HepG2 (cell line): ENCODE measurements at regions not wholly inside any gene's neighbourhood (a gene's known extent, or its start where the extent isn't known, plus 50 kb on each side); places are given as distances from the start of the nearest gene placed in this dataset.

Source experiments
- ATAC-seq: fragments of 200-7000 bp; cut with Tn5 transposase; 3 replicates; pipeline ENCODE4 v1.9.1; 2020; ENCODE audit warnings: mild to moderate bottlenecking, moderate library complexity
- BruUV-seq: library from RNA; stranded (reverse); fragments of 400-500 nt; replicated peaks from 2 replicates; lab custom pipeline; 2021; lab: Mats Ljungman, UMichigan
- CTCF ChIA-PET: fragments of 300-600 bp; formaldehyde crosslinking; extraction: SDS; loops from one replicate; lab custom pipeline; 2021; ENCODE audit warnings: low total read pairs, inconsistent platforms, low intra/inter-chr PET ratio; lab: Yijun Ruan, JAX
- POLR2A ChIA-PET: fragments of 350-600 bp; sonication (Branson Sonifier 250); formaldehyde crosslinking; loops from one replicate; lab custom pipeline; 2020; ENCODE audit warnings: antibody characterized with exemption, inconsistent platforms; lab: Yijun Ruan, JAX
- DNase-seq: peaks from one replicate; pipeline ENCODE4 v3.0.0-alpha.2; 2015; ENCODE audit warnings: low spot score
- FAIRE-seq: peaks from 3 replicates; lab custom pipeline; 2011; peaks lifted over from hg19 to GRCh38; lab: Jason Lieb, UNC
- H2AFZ ChIP-seq: one replicate; pipeline ENCODE4 v1.6.1; 2011; ENCODE audit warnings: low read length, inconsistent platforms
- H3K27ac ChIP-seq: fragments of 300-600 bp; 3 replicates; pipeline ENCODE4 v1.8.0; 2011; ENCODE audit warnings: mixed run types, mild to moderate bottlenecking, mixed read lengths, low read length, inconsistent platforms; ENCODE audit not compliant: insufficient read depth; ENCODE audit errors: extremely low read length
- H3K27me3 ChIP-seq, 2 experiments: fragments of 200-600 bp in 1 of 2; 2 replicates in 1 of 2; 3 replicates in 1 of 2; pipeline versions ENCODE4 v1.6.0 to v1.8.0; 2011; ENCODE audit warnings: low read length in 2 of 2, mild to moderate bottlenecking in 2 of 2, moderate library complexity in 2 of 2, inconsistent platforms in 1 of 2; ENCODE audit not compliant: insufficient read depth in 2 of 2, control insufficient read depth in 1 of 2
- H3K36me3 ChIP-seq, 2 experiments: fragments of 200-600 bp in 1 of 2; replicated peaks in 1 of 2; 2 replicates in 1 of 2; 3 replicates in 1 of 2; pipeline versions ENCODE4 v1.5.1 to v1.8.0; 2011; ENCODE audit warnings: low read length in 2 of 2, inconsistent platforms in 1 of 2; ENCODE audit not compliant: insufficient read depth in 2 of 2, control insufficient read depth in 1 of 2
- H3K4me1 ChIP-seq: 2 replicates; pipeline ENCODE4 v1.5.1; 2012; ENCODE audit warnings: low read length, inconsistent platforms; ENCODE audit not compliant: insufficient read depth
- H3K4me2 ChIP-seq: 2 replicates; pipeline ENCODE4 v1.6.0; 2011; ENCODE audit warnings: low read depth, low read length, inconsistent platforms
- H3K4me3 ChIP-seq, 3 experiments: fragments of 200-600 bp in 1 of 3; sonication (generic), shearing (Covaris generic) in 1 of 3; replicated peaks in 1 of 3; 2 replicates each; pipeline ENCODE4 v1.5.1; 2011 to 2016; ENCODE audit warnings: low read length in 3 of 3, inconsistent platforms in 2 of 3, low read depth in 2 of 3, mild to moderate bottlenecking in 2 of 3, control low read depth in 1 of 3, mixed read lengths in 1 of 3; ENCODE audit not compliant: insufficient read depth in 1 of 3
- H3K79me2 ChIP-seq: one replicate; pipeline ENCODE4 v1.6.1; 2011; ENCODE audit warnings: low read length, inconsistent platforms; ENCODE audit not compliant: insufficient read depth
- H3K9ac ChIP-seq: 2 replicates; pipeline ENCODE4 v1.6.0; 2011; ENCODE audit warnings: mild to moderate bottlenecking, low read depth, low read length, inconsistent platforms; ENCODE audit not compliant: insufficient read depth
- H3K9me3 ChIP-seq: 2 replicates; pipeline ENCODE4 v1.5.1; 2012; ENCODE audit warnings: mild to moderate bottlenecking, low read length
- H4K20me1 ChIP-seq: 2 replicates; pipeline ENCODE4 v1.6.0; 2011; ENCODE audit warnings: inconsistent platforms, mild to moderate bottlenecking, low read length, moderate library complexity; ENCODE audit not compliant: insufficient read depth
- HES4 ChIP-seq: sonication (generic); formaldehyde crosslinking; IDR thresholded peaks from 2 replicates; pipeline ENCODE4 v1.9.0; 2021; ENCODE audit warnings: mild to moderate bottlenecking, missing genetic modification reagents, borderline replicate concordance
- KIAA2018 ChIP-seq: sonication (generic); formaldehyde crosslinking; IDR thresholded peaks from 2 replicates; pipeline ENCODE4 v1.5.0; 2020; ENCODE audit warnings: mild to moderate bottlenecking, missing genetic modification reagents, borderline replicate concordance
- KLF13 ChIP-seq: sonication (generic); formaldehyde crosslinking; IDR thresholded peaks from 2 replicates; pipeline ENCODE4 v1.4.0; 2020; ENCODE audit warnings: mild to moderate bottlenecking, missing genetic modification reagents
- KLF16 ChIP-seq, 2 experiments: sonication (generic) in 1 of 2; formaldehyde crosslinking in 1 of 2; IDR thresholded peaks; 2 replicates each; pipeline versions ENCODE4 v1.6.1 to v1.8.0; 2016 to 2023; ENCODE audit warnings: missing genetic modification reagents in 2 of 2, missing compliant biosample characterization in 1 of 2
- MNT ChIP-seq: fragments of 450-650 bp; IDR thresholded peaks from 2 replicates; pipeline ENCODE4 v1.6.1; 2016
- REPIN1 ChIP-seq: sonication (generic); formaldehyde crosslinking; IDR thresholded peaks from 2 replicates; pipeline ENCODE4 v1.8.0; 2022; ENCODE audit warnings: missing genetic modification reagents, low read depth, mild to moderate bottlenecking, borderline replicate concordance
- ZNF430 ChIP-seq: sonication (generic); formaldehyde crosslinking; IDR thresholded peaks from 2 replicates; pipeline ENCODE4 v1.9.0; 2021; ENCODE audit warnings: mild to moderate bottlenecking, missing genetic modification reagents
- ZNF7 ChIP-seq: IDR thresholded peaks from 2 replicates; pipeline ENCODE4 v1.6.1; 2016; ENCODE audit warnings: missing biosample characterization, missing genetic modification reagents
- WGBS: methylation state at CpG from one replicate; pipeline ENCODE4 v1.1.6; 2017; ENCODE audit warnings: low lambda C conversion rate; 5-methylcytosine and 5-hydroxymethylcytosine counted together
- in situ Hi-C: cut with HindIII; loops from 2 replicates; pipeline ENCODE4 v1.10.0; 2017; ENCODE audit warnings: low pct_unique_long_range_greater_than_20kb; ENCODE audit not compliant: extremely low pct_ligation_motif_present
- intact Hi-C: fragments of 100-400 bp; cut with micrococcal nuclease; formaldehyde crosslinking; loops from one replicate; pipeline ENCODE4 v1.10.0; 2022; ENCODE audit not compliant: unreplicated experiment

DNA sequence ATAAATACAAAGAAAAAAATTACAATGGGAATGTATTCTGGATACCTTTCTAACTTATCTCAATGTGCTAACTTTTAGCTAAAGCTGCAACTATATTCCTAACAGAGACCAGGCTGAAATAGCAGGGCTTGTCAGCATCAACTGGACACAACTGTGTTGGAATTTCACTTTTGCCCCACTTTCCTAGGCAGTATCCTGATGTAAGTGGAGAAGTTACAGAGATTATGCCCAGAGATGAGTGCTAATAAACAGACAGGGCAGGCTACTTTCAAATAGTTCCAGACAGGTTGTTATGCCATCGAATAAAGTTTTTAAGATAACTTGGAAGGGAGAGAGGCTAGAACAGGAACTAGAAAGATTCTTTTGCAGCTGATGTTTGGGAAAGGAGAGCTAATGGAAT is 201.9 kb downstream of the KCTD12 start (continued):
- TF ChIP-seq ZNF7 (CRISPR knock-in tag) (no peak), MNT (no peak)

- no peak overlapping the region for H2AFZ ChIP-seq
- H3K36me3 ChIP-seq, result no peaks in the 10 kb centered on the region
- DNase-seq, result no peak
- in situ Hi-C loops, result no loop called here
- H3K4me1 ChIP-seq, result no peaks in the 10 kb centered on the region
- intact Hi-C loops, result no loop called here
- H3K27me3 ChIP-seq, result no peaks in the 10 kb centered on the region
- H3K4me3 ChIP-seq, result no peak overlapping the region
- no TSS peak for BruUV-seq
- H3K4me2 ChIP-seq, result no peak overlapping the region
- ChIA-PET POLR2A (no interaction called here), CTCF (no interaction called here)
- H3K79me2 ChIP-seq, result no peaks in the 10 kb centered on the region
- no peak overlapping the region for H3K9ac ChIP-seq
- no peak overlapping the region for H3K27ac ChIP-seq
- 0% methylated on average over 2 of the region's 2 CpGs for WGBS
- TF ChIP-seq ZNF430 (CRISPR knock-in tag), result no peak
- ATAC-seq, result no peak
- H4K20me1 ChIP-seq, result no peaks in the 10 kb centered on the region
- no peaks in the 10 kb centered on the region for H3K9me3 ChIP-seq
- no peak for FAIRE-seq
Observed at GRCh38 chr13:76683854-76684253, 202.4 kb downstream of the KCTD12 start.

DNA sequence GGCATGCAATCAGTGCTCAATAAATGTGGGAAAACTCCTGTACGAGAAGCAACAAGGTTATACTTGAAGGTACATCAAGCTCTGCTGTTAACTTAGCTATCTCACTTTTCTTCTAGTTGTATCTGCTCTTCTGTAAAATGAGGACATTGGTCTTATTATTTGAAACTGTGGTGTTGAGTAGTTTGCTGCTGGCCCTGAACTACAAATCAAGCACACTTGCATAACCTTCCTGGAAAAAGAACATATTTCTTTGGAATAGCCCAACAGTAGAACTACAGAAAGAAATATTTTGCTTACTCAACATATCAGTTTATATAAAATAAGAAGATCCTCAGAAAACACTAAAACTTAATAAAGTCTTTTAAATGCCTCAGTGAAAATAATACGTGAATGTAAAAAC is 203.0 kb downstream of the KCTD12 start:
- ChIA-PET POLR2A (no interaction called here), CTCF (no interaction called here)
- Histone ChIP-seq H3K4me2 (no peak overlapping the region), H2AFZ (no peak overlapping the region), H3K36me3 (no peaks in the 10 kb centered on the region), H4K20me1 (no peaks in the 10 kb centered on the region), H3K27me3 (no peaks in the 10 kb centered on the region), H3K27ac (no peak overlapping the region), H3K9ac (no peak overlapping the region), H3K9me3 (no peaks in the 10 kb centered on the region), H3K4me1 (no peaks in the 10 kb centered on the region), H3K4me3 (no peak overlapping the region), H3K79me2 (no peaks in the 10 kb centered on the region)
- BruUV-seq, result no TSS peak
- WGBS, result 20% methylated on average over 2 of the region's 2 CpGs
- no peak for ATAC-seq
- in situ Hi-C loops (no loop called here), intact Hi-C loops (no loop called here)
- no peak for DNase-seq
- FAIRE-seq, result no peak
- TF ChIP-seq HES4 (no peak), KLF16 (CRISPR knock-in tag; IDR thresholded peaks at IDR 0.05) (no peak), KIAA2018 (no peak), REPIN1 (CRISPR knock-in tag) (no peak), KLF13 (no peak)
